AG04449 (cell line): ENCODE measurements at regions not wholly inside any gene's neighbourhood (a gene's known extent, or its start where the extent isn't known, plus 50 kb on each side); places are given as distances from the start of the nearest gene placed in this dataset.

ENCODE experiments used
- CTCF ChIA-PET: fragments of 350-600 bp; formaldehyde crosslinking; extraction: SDS; loops from one replicate; lab custom pipeline; 2021; ENCODE audit warnings: antibody characterized with exemption; lab: Yijun Ruan, JAX
- POLR2A ChIA-PET: fragments of 400-600, 350-600 bp; formaldehyde crosslinking; extraction: SDS; loops from one replicate; lab custom pipeline; 2020; ENCODE audit warnings: antibody characterized with exemption, inconsistent platforms; lab: Yijun Ruan, JAX
- DNase-seq: peaks from one replicate; pipeline ENCODE4 v3.0.0-alpha.2; 2010; ENCODE audit warnings: low read depth, low spot score
- H3K4me3 ChIP-seq: 2 replicates; pipeline ENCODE4 v1.5.1; 2011; ENCODE audit warnings: low read depth, mild to moderate bottlenecking, control low read depth, low read length
- TF ChIP-seq, protein P1 (sequence below): IDR thresholded peaks from one replicate; pipeline ENCODE4 v1.5.1; 2011; ENCODE audit warnings: mild to moderate bottlenecking, moderate library complexity, low read length, control low read depth, inconsistent platforms; ENCODE audit not compliant: insufficient read depth; ENCODE audit errors: missing control alignments

DNA sequence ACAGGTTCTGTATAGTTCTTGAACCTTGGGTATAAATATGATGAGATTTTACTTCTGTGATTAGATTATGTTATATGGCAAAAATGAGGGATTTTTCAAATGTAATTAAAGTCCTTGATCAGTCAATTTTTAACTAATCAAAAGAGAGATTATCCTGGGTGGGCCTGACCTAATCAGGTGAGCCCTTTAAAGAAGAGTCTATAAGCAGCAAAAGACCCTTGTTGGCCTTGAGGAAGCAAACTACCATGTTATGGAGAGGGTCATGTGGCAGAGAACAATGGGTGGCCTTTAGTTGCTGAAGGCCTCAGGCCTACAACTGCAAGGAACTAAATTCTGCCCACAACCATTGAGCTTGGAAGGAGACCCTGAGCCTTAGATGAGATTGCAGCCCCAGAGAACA is 102.5 kb upstream of the RIPOR2 start:
- POLR2A ChIA-PET, result no interaction called here
- H3K4me3 ChIP-seq, result no peak overlapping the region

GRCh38 chr6:25038999-25039398 is 103.2 kb upstream of the RIPOR2 start:
- ChIA-PET POLR2A (no interaction called here), CTCF (no interaction called here)
- no peak for DNase-seq
- TF ChIP-seq, protein P1, sequence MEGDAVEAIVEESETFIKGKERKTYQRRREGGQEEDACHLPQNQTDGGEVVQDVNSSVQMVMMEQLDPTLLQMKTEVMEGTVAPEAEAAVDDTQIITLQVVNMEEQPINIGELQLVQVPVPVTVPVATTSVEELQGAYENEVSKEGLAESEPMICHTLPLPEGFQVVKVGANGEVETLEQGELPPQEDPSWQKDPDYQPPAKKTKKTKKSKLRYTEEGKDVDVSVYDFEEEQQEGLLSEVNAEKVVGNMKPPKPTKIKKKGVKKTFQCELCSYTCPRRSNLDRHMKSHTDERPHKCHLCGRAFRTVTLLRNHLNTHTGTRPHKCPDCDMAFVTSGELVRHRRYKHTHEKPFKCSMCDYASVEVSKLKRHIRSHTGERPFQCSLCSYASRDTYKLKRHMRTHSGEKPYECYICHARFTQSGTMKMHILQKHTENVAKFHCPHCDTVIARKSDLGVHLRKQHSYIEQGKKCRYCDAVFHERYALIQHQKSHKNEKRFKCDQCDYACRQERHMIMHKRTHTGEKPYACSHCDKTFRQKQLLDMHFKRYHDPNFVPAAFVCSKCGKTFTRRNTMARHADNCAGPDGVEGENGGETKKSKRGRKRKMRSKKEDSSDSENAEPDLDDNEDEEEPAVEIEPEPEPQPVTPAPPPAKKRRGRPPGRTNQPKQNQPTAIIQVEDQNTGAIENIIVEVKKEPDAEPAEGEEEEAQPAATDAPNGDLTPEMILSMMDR, result no peak
- no peak overlapping the region for H3K4me3 ChIP-seq

More for the DNA sequence above, 102.5 kb upstream of the RIPOR2 start:
- CTCF ChIA-PET, result interaction anchor here (3.3 kb wide), 1 partner anchor 11 kb away, joined by 16 read pairs; no protein-coding TSS in a partner anchor
- no peak for DNase-seq
- TF ChIP-seq, protein P1, result no peak

DNA sequence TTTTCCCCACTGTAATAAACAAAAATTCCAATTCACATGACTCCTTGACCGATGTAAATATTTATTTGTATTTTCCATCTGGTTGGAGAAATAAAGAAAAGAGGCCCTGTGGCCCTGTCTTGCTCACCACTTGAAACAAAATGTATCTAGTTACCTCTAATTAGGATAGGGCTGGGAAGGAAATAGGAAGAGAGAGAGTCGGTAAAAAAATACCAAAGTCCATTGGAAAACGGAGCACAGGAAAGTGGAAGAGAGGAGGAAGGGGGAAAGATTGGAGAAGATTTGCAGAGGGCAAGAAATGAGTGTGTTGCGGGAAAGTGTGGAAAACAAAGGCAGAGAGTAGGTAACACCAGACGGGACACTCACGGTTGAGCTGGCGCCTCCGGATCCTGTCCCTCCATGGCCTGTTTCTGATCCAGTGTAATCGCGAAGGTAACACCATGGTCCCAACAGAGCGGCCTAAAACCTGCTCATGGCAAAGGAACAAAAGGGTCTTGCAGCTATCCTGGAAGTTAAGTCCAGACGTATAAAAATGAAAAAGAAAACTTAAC is 105.8 kb upstream of the RIPOR2 start:
- CTCF ChIA-PET, result no interaction called here
- TF ChIP-seq, protein P1, result no peak
- POLR2A ChIA-PET, result no interaction called here
- no peak overlapping the region for H3K4me3 ChIP-seq
- DNase-seq, result no peak

DNA sequence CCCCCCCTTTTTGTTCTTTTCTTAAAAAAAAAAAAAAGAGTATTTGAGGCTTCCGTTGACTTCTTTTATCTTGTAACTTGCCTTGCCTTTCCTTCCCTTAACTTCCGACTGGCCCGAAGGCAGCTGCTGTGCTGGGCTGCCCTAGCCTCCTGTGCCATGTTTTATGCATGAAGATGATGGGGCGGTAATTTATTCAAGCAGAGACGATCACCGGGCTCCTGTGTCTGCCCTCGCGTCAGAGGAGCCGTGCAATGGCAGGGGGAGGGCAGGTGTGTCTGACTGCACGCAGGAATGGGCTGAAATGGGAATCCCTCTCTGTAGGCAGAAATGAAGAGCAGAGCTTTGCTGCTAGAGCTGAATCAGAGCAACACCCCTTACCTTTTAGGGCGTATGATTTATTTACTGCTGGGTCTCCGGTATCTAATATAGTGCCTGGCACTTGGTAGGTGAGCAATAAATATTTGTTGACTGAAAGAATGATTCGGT is 106.3 kb upstream of the RIPOR2 start:
- TF ChIP-seq, protein P1, result no peak
- ChIA-PET POLR2A (no interaction called here), CTCF (no interaction called here)
- no peak for DNase-seq
- H3K4me3 ChIP-seq, result no peak overlapping the region

- DNase-seq, result no peak
- CTCF ChIA-PET, result interaction anchor here (1.4 to 1.5 kb wide), 3 partner anchors 11 to 51 kb away, joined by 4 to 6 read pairs (median 4); no protein-coding TSS in a partner anchor
- TF ChIP-seq, protein P1, result no peak
- POLR2A ChIA-PET, result no interaction called here
- H3K4me3 ChIP-seq, result no peak overlapping the region
Observed at GRCh38 chr6:25042536-25042935, 106.8 kb upstream of the RIPOR2 start.

DNA sequence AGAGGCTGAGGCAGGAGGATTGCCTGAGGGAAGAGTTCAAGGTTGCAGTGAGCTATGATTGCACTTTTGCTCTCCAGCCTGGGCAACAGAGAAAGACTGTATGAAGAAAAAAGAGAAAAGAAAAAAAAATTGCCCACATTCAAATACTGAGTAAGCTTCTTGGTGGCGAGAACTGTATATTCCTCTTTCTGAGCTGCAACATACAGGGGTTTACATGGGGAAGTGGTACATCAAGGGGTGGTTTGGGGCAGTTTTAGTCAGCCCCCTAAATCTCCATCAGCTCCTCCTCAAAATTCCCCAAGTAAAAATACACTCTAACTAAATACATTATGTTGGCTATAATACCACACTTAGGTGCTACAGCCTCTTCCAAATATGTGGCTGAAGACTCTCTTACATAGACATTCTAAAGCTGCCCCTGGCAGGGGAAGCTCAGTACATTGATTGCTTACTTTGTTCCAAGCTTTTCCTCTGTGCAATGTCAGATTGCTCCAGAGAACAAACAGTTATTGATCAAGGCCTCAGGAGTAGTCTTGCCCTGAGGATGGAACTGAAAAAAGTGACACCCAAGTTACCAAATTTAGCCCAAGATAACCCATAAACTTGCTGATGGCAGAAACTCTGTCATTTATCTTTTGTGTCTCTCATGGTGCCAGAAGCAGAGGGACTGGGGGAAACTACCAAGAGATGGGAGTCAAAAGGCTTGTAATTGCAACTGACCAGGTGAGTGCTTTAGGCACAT is 107.4 kb upstream of the RIPOR2 start:
- H3K4me3 ChIP-seq, result no peak overlapping the region
- ChIA-PET CTCF (interaction anchor here (1.4 to 1.5 kb wide), 3 partner anchors 10 to 52 kb away, joined by 4 to 6 read pairs (median 4); no protein-coding TSS in a partner anchor), POLR2A (no interaction called here)
- DNase-seq, result no peak
- TF ChIP-seq, protein P1, result no peak
